ENCODE measurements at regions not wholly inside any gene's neighbourhood (a gene's known extent, or its start where the extent isn't known, plus 50 kb on each side); places are given as distances from the start of the nearest gene placed in this dataset.

DNA sequence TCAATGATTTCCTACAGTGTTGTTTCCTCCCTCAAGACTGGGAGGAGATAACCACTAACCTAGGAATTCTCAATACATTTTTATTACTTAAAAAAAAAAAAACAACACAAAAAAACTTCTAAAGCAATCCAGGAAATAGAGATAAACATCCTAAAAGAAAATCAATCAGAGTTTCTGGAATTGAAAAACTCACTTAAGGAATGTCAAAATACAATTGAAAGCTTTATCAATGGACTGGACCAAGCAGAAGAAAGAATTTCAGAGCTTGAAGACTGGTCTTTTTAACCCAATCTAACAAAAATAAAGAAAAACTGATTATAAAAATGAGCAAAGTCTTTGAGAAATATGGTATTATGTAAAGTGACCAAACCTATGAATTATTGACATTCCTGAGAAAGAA lies 394.1 kb downstream of the XPNPEP1 start:
- TF ChIP-seq EZH2 (IDR thresholded peaks at IDR 0.05; ENCODE audit: insufficient read depth, poor library complexity, severe bottlenecking): no peak
- TF ChIP-seq EZH2phosphoT487 (IDR thresholded peaks at IDR 0.05; ENCODE audit: insufficient read depth, low read depth): no peak

Data from GM23248 (cell line).